MCF 10A (cell line): ENCODE measurements at regions not wholly inside any gene's neighbourhood (a gene's known extent, or its start where the extent isn't known, plus 50 kb on each side); places are given as distances from the start of the nearest gene placed in this dataset.

ENCODE experiments used
- BruUV-seq: library from RNA; stranded (reverse); fragments of 400-500 nt; replicated peaks from 2 replicates; lab custom pipeline; 2021; lab: Mats Ljungman, UMichigan
- CTCF ChIA-PET: fragments of 300-600 bp; sonication (Branson Sonifier 250); formaldehyde crosslinking; extraction: SDS; loops from one replicate; lab custom pipeline; 2021; ENCODE audit warnings: antibody characterized with exemption, inconsistent platforms; lab: Yijun Ruan, JAX
- POLR2A ChIA-PET: fragments of 300-600, 350-650 bp; sonication (Branson Sonifier 250); formaldehyde crosslinking; extraction: SDS; loops from one replicate; lab custom pipeline; 2020; ENCODE audit warnings: antibody characterized with exemption, inconsistent platforms; lab: Yijun Ruan, JAX
- DNase-seq: peaks from one replicate; pipeline ENCODE4 v3.0.0-alpha.2; 2018; ENCODE audit not compliant: unreplicated experiment
- H3K27ac Mint-ChIP-seq: one replicate; pipeline ENCODE4 v1.8.0; 2022; ENCODE audit warnings: mild to moderate bottlenecking, low read depth, mixed read lengths; ENCODE audit not compliant: unreplicated experiment
- H3K27me3 Mint-ChIP-seq: one replicate; pipeline ENCODE4 v1.8.0; 2022; ENCODE audit warnings: mixed read lengths; ENCODE audit not compliant: insufficient read depth, unreplicated experiment
- H3K36me3 Mint-ChIP-seq: one replicate; pipeline ENCODE4 v1.8.0; 2022; ENCODE audit warnings: mild to moderate bottlenecking, moderate library complexity, mixed read lengths; ENCODE audit not compliant: insufficient read depth, unreplicated experiment
- H3K4me1 Mint-ChIP-seq: one replicate; pipeline ENCODE4 v1.8.0; 2022; ENCODE audit warnings: mixed read lengths; ENCODE audit not compliant: insufficient read depth, unreplicated experiment
- H3K4me3 Mint-ChIP-seq: one replicate; pipeline ENCODE4 v1.8.0; 2022; ENCODE audit warnings: mild to moderate bottlenecking, moderate library complexity, mixed read lengths; ENCODE audit not compliant: unreplicated experiment
- H3K9me3 Mint-ChIP-seq: one replicate; pipeline ENCODE4 v1.8.0; 2022; ENCODE audit warnings: mixed read lengths; ENCODE audit not compliant: unreplicated experiment
- intact Hi-C: fragments of 100-400 bp; cut with micrococcal nuclease; formaldehyde crosslinking; loops from 2 replicates; pipeline ENCODE4 v1.14.1; 2022
- TF ChIP-seq, protein P1 (sequence below): fragments of 200-600 bp; IDR thresholded peaks from one replicate; pipeline ENCODE4 v1.8.0; 2022; ENCODE audit warnings: antibody characterized with exemption, mild to moderate bottlenecking; ENCODE audit not compliant: unreplicated experiment

DNA sequence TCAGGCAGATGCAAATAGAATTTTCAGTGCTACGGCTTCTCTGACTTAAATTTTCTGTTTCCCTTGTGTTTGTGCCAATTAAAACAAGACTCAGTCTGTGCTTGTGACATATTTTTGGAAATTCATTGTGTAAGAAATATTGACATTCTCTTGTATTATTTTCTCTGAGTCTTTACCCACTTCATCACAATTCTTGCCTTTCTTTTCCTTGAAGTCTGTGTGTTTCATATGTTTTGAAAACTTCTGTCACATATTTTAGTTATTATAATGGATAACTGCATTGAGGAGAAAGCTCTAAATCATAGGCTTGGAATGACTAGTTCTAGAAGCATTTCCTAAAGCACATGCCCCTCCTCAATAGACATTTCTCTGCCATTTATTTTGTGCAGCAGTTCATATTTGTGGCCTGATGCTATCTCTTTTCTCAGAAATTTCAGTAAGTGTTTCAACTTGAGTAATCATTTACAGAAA lies 206.6 kb downstream of the PALM2AKAP2 start:
- H3K36me3 Mint-ChIP-seq: no peaks in the 10 kb centered on the region
- H3K4me1 Mint-ChIP-seq: peaks cover 15% of the 10 kb centered on the region
- TF ChIP-seq, protein P1, sequence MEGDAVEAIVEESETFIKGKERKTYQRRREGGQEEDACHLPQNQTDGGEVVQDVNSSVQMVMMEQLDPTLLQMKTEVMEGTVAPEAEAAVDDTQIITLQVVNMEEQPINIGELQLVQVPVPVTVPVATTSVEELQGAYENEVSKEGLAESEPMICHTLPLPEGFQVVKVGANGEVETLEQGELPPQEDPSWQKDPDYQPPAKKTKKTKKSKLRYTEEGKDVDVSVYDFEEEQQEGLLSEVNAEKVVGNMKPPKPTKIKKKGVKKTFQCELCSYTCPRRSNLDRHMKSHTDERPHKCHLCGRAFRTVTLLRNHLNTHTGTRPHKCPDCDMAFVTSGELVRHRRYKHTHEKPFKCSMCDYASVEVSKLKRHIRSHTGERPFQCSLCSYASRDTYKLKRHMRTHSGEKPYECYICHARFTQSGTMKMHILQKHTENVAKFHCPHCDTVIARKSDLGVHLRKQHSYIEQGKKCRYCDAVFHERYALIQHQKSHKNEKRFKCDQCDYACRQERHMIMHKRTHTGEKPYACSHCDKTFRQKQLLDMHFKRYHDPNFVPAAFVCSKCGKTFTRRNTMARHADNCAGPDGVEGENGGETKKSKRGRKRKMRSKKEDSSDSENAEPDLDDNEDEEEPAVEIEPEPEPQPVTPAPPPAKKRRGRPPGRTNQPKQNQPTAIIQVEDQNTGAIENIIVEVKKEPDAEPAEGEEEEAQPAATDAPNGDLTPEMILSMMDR: no peak
- H3K9me3 Mint-ChIP-seq: no peaks in the 10 kb centered on the region
- DNase-seq: peak; percentile 43
- ChIA-PET CTCF (interaction anchor here (1.2 kb wide), 1 partner anchor 163 kb away, joined by 3 read pairs; no protein-coding TSS in a partner anchor), POLR2A (interaction anchor here (0.8 kb wide), 1 partner anchor 22 kb away, joined by 3 read pairs; no protein-coding TSS in a partner anchor)
- peak overlapping the region; percentile 80 for H3K27ac Mint-ChIP-seq
- intact Hi-C loops: no loop called here
- no TSS peak for BruUV-seq
- peak overlapping the region; percentile 26 for H3K4me3 Mint-ChIP-seq
- no peaks in the 10 kb centered on the region for H3K27me3 Mint-ChIP-seq

DNA sequence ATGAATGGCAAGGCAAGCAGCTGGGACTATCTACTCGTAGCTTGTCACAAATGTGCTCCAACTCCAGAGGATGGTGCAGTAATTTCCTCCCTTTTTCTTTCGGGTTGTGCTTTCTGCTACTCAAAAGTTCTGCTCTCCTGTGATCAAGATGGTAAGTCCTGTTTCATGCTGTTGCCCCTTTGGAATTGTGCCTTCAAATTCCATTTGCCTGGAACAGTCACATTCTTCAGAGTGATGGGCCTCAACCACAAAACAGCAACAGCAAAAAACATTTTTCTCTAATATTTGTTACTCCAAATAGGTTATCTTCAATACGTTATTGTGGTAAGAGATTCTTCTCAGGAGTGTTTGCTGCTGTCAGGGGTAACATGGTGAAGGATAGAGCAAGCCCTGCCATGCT lies 209.3 kb downstream of the PALM2AKAP2 start:
- Mint-ChIP-seq H3K4me1 (peaks cover 15% of the 10 kb centered on the region), H3K36me3 (no peaks in the 10 kb centered on the region), H3K9me3 (peaks cover 8% of the 10 kb centered on the region), H3K27me3 (no peaks in the 10 kb centered on the region), H3K4me3 (no peak overlapping the region), H3K27ac (peak overlapping the region; percentile 10)
- TF ChIP-seq, protein P1: no peak
- POLR2A ChIA-PET: interaction anchor here (0.5 kb wide), 1 partner anchor 1476 kb away, joined by 5 read pairs; no protein-coding TSS in a partner anchor
- CTCF ChIA-PET: interaction anchor here (0.9 kb wide), 1 partner anchor 414 kb away, joined by 3 read pairs; no protein-coding TSS in a partner anchor
- BruUV-seq: no TSS peak
- no peak for DNase-seq
- intact Hi-C loops: no loop called here

DNA sequence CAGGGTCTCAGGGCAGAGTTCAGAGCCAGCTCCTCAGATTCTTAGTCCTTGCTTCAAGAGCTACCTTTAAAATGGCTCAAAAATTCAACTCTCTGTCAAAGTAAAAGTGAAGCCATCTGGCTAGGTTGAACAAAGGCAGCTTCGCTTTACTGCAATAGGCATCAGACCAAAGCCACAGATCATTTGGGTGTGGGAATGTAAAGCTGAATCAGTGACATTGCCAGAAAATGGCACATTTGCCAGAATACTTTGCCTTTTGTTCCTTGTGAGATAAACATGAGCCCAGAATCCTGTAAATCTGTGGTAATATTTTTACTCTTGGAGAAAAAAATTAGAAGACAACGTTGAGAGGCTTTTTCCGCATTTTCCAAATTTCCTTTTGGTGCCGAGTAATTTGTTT lies 210.5 kb downstream of the PALM2AKAP2 start:
- peaks cover 15% of the 10 kb centered on the region for H3K4me1 Mint-ChIP-seq
- intact Hi-C loops: no loop called here
- CTCF ChIA-PET: interaction anchor here (0.6 to 1.0 kb wide), 2 partner anchors 17 to 23 kb away, joined by 3 to 4 read pairs; no protein-coding TSS in a partner anchor
- POLR2A ChIA-PET: no interaction called here
- no peak overlapping the region for H3K4me3 Mint-ChIP-seq
- no peaks in the 10 kb centered on the region for H3K27me3 Mint-ChIP-seq
- TF ChIP-seq, protein P1: no peak
- peaks cover 7% of the 10 kb centered on the region for H3K36me3 Mint-ChIP-seq
- BruUV-seq: no TSS peak
- DNase-seq: no peak
- no peak overlapping the region for H3K27ac Mint-ChIP-seq
- peaks cover 8% of the 10 kb centered on the region for H3K9me3 Mint-ChIP-seq

DNA sequence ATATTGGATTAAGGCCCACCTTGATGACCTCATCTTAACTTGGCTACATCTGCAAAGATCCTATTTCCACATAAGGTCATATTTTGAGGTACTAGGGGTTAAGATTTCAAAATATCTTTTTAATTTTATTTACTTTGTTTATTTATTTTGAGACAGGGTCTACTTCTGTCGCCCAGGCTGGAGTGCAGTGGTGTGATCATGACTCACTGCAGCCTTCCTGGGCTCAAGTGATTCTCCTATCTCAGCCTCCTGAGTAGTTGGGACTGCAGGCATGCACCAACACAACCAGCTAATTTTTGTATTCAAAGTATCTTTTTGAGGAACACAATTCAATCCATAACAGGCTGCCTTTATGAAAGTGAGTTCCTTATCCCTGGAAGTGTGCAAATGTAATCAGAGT lies 212.3 kb downstream of the PALM2AKAP2 start:
- H3K27ac Mint-ChIP-seq: no peak overlapping the region
- POLR2A ChIA-PET: no interaction called here
- BruUV-seq: no TSS peak
- no peaks in the 10 kb centered on the region for H3K4me1 Mint-ChIP-seq
- TF ChIP-seq, protein P1: no peak
- CTCF ChIA-PET: no interaction called here
- no peak overlapping the region for H3K4me3 Mint-ChIP-seq
- peaks cover 7% of the 10 kb centered on the region for H3K36me3 Mint-ChIP-seq
- no peaks in the 10 kb centered on the region for H3K27me3 Mint-ChIP-seq
- H3K9me3 Mint-ChIP-seq: peaks cover 8% of the 10 kb centered on the region
- intact Hi-C loops: no loop called here
- DNase-seq: no peak
